Activated naive CD8-positive, alpha-beta T cell treated with anti-CD3 and anti-CD28 coated beads for 36 hours (primary cell): ENCODE measurements at regions not wholly inside any gene's neighbourhood (a gene's known extent, or its start where the extent isn't known, plus 50 kb on each side); places are given as distances from the start of the nearest gene placed in this dataset.

ENCODE experiments used
- DNase-seq: peaks from one replicate; pipeline ENCODE4 v3.0.0; 2021
- H3K27ac Mint-ChIP-seq: one replicate; pipeline ENCODE4 v1.8.0; 2022; ENCODE audit warnings: mild to moderate bottlenecking, moderate library complexity, mixed read lengths
- H3K27me3 Mint-ChIP-seq: one replicate; pipeline ENCODE4 v1.8.0; 2022; ENCODE audit warnings: mild to moderate bottlenecking, mixed read lengths
- H3K36me3 Mint-ChIP-seq: one replicate; pipeline ENCODE4 v1.8.0; 2021; ENCODE audit warnings: mild to moderate bottlenecking, mixed read lengths
- H3K4me1 Mint-ChIP-seq: one replicate; pipeline ENCODE4 v1.8.0; 2021; ENCODE audit warnings: mixed read lengths
- H3K4me3 Mint-ChIP-seq: one replicate; pipeline ENCODE4 v1.8.0; 2022; ENCODE audit warnings: mild to moderate bottlenecking, moderate library complexity, mixed read lengths
- H3K9me3 Mint-ChIP-seq: one replicate; pipeline ENCODE4 v1.8.0; 2022; ENCODE audit warnings: mixed read lengths

DNA sequence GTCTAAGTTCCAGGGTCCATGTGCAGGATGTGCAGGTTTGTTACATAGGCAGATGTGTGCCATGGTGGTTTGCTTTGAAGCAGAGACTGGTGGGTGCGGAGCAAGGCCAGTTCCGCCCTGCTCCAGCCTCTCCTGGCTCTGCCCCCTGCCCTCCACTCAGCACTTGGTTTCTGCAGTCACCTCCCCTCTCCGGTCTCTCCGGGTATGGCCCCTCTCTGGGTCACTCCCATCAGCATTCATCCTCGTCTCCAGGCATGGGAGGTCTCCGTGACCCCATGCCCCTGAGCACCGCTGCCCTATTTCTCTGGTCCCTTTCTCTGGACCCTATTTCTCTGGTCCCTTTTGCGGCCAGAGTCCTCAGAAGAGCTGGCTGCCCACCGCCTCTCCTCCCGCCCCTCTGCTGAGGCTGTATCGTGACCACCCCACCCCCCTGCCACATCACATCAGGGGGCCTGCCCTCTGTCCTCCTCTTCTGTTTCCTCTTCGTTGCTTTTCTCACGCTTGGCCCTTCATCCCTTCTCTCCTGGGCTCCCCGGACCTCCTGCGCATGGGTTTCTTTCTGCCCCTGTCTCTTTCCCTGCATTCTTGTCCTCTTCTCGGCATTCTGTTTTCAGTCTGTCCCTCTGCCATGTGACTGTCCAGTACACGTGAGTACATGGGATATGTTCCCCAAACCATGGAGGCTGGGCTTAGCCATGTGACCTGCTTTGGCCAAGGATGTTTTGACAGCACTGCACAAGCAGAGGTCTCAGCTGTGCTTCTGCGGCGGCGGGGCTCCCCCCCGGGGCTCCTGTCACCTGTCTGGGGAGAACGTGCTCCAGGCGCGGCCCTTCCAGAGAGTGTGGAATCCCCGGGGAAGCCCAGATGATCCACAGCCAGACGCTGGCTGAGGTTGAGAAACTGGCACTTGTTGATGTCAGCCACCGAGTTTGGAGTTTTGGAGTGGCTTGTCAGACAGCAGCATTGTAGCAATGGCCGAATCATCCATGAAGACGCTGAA is 54.4 kb upstream of the C1orf174 start:
- no peaks in the 10 kb centered on the region for H3K4me1 Mint-ChIP-seq
- H3K9me3 Mint-ChIP-seq = no peaks in the 10 kb centered on the region
- H3K27me3 Mint-ChIP-seq = peaks cover 42% of the 10 kb centered on the region
- H3K36me3 Mint-ChIP-seq = no peaks in the 10 kb centered on the region
- no peak overlapping the region for H3K27ac Mint-ChIP-seq
- DNase-seq = no peak
- H3K4me3 Mint-ChIP-seq = no peak overlapping the region

DNA sequence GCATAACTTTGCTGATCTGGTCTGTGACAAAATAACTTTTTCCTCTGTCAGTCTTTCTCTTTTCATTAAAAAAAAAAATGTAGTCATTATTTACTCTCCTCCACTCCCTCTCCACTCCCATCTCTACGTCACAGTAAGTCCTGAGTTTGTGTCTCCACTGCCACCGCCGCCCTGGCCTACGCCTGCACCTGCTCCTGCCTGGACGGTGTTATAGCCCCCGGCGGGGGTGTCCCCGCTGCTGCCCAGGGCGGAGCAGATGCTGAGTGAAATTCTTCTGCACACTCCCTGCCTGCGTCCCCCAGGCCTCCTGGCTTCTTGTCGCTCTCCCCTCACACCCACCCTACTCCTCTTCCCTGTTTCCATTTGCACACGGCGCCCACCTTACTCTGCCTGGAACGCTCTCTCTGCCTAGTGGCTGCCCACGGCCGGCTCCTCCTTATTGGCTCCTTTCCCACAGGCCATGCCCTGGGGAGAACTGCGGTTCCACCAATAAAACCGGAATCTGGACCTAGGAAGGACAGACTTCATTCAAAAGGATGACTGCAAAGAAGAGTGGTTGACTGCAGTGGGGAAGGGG is 55.2 kb upstream of the C1orf174 start:
- H3K27me3 Mint-ChIP-seq = peaks cover 38% of the 10 kb centered on the region

DNA sequence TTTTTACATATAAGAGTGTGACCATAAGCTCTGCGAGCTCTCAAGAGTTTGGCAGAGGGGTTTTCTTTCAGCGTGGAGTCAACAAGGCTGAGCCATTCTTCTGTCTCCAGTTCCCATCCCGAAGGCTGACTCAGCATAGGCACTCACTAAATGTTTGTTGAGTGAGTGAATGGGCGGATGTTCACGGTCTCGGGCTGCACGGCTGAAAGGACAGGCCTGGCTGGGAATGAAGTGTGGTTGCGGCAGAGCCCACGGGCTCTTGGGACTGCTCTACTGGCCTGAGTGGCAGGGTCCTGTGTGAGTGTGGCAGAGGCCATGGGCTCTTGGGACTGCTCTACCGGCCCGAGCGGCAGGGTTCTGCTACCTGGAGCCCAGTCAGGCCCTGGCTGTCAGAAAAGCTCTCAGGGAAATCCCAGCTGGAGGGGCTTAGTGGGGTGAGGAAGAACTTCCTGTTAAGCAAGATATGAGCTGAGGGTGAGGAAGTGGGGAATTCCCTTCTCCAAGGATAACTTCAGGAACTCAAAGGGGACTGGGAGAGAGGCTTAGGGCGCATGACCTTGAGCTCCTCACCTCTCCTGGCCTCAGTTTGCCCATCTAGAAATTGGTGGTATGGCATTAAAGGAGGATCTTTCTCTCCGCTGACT is 56.6 kb upstream of the C1orf174 start:
- Mint-ChIP-seq H3K36me3 (no peaks in the 10 kb centered on the region), H3K27me3 (peaks cover 28% of the 10 kb centered on the region), H3K27ac (no peak overlapping the region), H3K4me1 (no peaks in the 10 kb centered on the region), H3K9me3 (no peaks in the 10 kb centered on the region), H3K4me3 (no peak overlapping the region)
- DNase-seq = no peak

More for the DNA sequence above, 55.2 kb upstream of the C1orf174 start:
- Mint-ChIP-seq H3K27ac (no peak overlapping the region), H3K36me3 (no peaks in the 10 kb centered on the region), H3K9me3 (no peaks in the 10 kb centered on the region), H3K4me1 (no peaks in the 10 kb centered on the region), H3K4me3 (no peak overlapping the region)
- DNase-seq = no peak

DNA sequence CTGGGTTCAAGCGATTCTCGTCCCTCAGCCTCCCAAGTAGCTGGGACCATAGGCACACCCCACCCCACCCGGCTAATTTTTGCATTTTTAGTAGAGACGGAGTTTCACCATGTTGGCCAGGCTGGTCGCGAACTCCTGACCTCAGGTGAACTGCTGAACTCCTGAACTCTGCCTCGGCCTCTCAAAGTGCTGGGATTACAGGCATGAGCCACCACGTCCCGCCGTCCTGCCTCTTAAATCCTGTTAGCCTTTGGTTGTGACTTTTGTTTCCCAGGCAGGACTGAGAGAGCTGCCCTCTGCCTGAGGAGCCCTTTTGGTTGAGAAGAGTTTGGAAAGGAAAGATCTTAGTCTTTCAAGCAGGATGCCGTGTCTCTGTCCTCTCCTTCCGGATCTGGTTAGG is 59.3 kb upstream of the C1orf174 start:
- Mint-ChIP-seq H3K4me1 (no peaks in the 10 kb centered on the region), H3K27ac (no peak overlapping the region), H3K27me3 (peaks cover 12% of the 10 kb centered on the region), H3K9me3 (no peaks in the 10 kb centered on the region), H3K36me3 (no peaks in the 10 kb centered on the region), H3K4me3 (no peak overlapping the region)
- no peak for DNase-seq

DNA sequence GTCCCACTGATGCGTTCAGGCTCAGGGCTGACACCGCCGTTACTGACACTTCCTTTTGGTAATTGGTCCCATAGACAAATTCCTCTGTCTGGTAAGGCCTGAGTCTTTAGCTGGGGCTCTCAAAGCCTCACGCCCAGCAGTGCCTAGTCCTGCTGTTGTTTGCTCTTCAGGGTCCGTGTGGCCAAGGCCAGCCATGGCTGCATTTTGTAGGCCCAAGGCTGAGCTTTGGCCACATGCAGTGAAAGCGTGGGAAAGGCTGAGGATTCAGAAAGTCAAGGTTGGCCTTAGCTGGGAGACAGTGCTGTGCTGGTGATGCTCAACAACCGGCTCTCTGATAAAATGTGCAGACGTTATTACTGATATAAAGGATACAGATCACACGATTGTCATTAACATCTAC is 63.5 kb upstream of the C1orf174 start:
- Mint-ChIP-seq H3K27ac (no peak overlapping the region), H3K4me1 (no peaks in the 10 kb centered on the region), H3K27me3 (peaks cover 6% of the 10 kb centered on the region), H3K4me3 (no peak overlapping the region), H3K9me3 (no peaks in the 10 kb centered on the region), H3K36me3 (no peaks in the 10 kb centered on the region)
- DNase-seq = no peak

DNA sequence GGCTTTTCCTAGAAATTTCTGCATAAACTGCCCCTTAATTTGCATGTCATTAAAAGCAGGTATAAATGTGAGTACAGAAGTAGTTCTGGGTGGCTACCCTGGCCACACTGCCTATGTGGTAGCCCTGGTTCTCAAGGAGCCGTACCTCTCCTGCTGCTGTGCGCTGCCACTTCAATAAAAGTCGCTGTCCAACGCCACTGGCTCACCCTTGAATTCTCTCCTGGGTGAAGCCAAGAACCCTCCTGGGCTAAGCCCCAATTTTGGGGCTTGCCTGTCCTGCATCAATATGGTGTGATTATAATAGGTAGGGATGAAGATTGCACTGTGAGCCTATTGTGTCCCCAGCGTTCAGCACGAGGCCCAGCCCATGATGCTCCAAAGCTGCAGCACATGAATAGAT is 65.6 kb upstream of the C1orf174 start:
- Mint-ChIP-seq H3K4me1 (no peaks in the 10 kb centered on the region), H3K36me3 (no peaks in the 10 kb centered on the region)

DNA sequence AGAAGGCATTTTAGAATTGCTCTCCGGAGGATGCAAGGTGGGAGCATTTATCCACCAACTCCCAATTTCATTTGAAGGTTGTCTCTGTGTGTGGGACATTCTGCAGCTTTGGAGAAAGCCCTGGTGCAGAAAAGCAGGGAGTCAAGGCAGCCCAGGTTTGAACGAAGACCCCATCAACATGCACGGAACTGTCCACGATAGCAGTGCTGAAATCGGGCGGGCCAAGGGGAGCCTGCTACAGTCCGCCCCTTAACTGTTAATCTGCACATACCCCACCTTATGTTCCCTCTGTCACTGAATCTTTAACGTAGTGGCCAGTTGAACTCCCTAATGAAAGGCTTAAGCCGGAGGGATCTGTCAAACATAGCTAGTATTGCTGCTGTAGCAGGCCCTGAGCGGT is 68.8 kb upstream of the C1orf174 start:
- H3K36me3 Mint-ChIP-seq = no peaks in the 10 kb centered on the region
- no peak for DNase-seq
- no peaks in the 10 kb centered on the region for H3K4me1 Mint-ChIP-seq
- no peak overlapping the region for H3K27ac Mint-ChIP-seq
- no peaks in the 10 kb centered on the region for H3K9me3 Mint-ChIP-seq
- peaks cover 14% of the 10 kb centered on the region for H3K27me3 Mint-ChIP-seq
- no peak overlapping the region for H3K4me3 Mint-ChIP-seq

More for the DNA sequence above, 65.6 kb upstream of the C1orf174 start:
- DNase-seq = no peak
- no peaks in the 10 kb centered on the region for H3K9me3 Mint-ChIP-seq
- no peak overlapping the region for H3K27ac Mint-ChIP-seq
- H3K4me3 Mint-ChIP-seq = no peak overlapping the region
- H3K27me3 Mint-ChIP-seq = peaks cover 14% of the 10 kb centered on the region

DNA sequence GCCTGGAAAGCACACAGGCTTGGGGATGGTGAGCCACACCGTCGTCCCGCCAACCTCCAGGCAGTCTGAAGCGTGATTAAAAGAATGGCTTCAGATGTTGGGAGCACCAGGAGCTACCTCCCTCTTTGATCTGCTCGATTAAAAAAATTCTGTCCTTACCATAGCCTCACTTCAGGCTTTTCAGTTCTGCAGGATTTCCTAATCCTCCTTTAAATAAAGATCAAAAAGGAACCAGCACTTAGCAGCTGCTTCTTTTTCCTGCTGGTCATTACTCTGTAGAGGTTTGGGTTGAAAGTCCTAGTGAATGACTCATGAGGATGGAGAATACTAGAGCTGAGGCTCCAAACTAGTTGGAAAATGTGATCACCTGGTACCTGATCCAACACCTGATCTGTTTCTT is 71.9 kb upstream of the C1orf174 start:
- Mint-ChIP-seq H3K4me1 (no peaks in the 10 kb centered on the region), H3K4me3 (no peak overlapping the region), H3K9me3 (no peaks in the 10 kb centered on the region), H3K27ac (no peak overlapping the region), H3K27me3 (peaks cover 14% of the 10 kb centered on the region), H3K36me3 (no peaks in the 10 kb centered on the region)
- no peak for DNase-seq

DNA sequence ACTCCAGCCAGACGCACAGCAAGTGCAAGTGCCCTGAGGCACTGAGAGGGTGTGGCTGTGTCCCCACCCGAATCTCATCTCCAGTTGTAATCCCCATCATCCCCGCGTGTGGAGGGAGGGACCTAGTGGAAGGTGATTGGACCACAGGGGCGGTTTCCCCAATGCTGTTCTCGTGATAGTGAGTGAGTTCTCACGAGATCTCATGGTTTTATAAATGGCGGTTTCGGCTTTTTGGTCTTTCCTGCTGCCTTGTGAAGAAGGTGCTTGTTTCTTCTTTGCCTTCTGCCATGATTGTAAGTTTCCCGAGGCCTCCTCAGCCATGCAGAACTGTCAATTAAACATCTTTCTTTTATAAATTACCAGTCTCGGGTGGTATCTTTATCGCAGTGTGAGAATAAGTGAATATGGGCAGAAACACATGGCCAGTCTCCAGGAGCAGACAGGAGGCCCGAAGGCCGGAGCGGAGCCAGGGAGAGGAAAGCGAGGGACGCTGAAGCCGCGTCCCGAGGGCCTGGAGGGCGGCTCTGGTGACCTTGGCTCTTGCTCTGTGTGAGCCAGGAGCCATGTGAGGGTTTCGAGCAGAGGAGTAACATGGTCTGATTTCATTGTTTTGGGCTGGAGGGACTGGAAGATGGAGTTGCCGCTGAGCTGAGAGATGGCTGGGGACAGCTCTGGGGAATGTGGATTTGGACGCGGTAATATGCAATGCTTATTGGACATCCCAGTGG is 76.0 kb upstream of the C1orf174 start:
- DNase-seq = no peak
- Mint-ChIP-seq H3K27ac (no peak overlapping the region), H3K4me3 (no peak overlapping the region), H3K4me1 (no peaks in the 10 kb centered on the region), H3K36me3 (no peaks in the 10 kb centered on the region), H3K27me3 (no peaks in the 10 kb centered on the region), H3K9me3 (no peaks in the 10 kb centered on the region)

DNA sequence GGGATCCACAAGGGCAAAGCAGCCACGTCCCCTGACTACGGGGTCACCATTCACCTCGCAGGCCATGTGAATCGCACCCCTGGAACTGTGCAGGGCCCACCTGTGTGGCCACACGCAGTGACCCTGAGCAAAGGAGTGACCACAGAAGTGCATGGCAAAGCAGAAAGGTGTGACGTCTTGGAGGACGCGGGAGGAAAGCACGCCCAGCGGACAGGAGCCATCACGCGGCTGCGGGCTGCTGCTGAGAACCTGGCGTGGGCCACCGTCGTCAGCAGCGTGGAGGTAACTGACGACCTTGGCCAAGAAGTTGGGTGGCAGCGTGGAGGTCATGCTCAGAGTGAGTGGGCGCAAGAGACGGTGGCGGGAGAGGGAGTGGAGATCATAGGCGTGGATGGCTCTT is 76.7 kb upstream of the C1orf174 start:
- Mint-ChIP-seq H3K9me3 (no peaks in the 10 kb centered on the region), H3K4me1 (no peaks in the 10 kb centered on the region), H3K27ac (no peak overlapping the region), H3K27me3 (no peaks in the 10 kb centered on the region), H3K36me3 (no peaks in the 10 kb centered on the region), H3K4me3 (no peak overlapping the region)
- no peak for DNase-seq

DNA sequence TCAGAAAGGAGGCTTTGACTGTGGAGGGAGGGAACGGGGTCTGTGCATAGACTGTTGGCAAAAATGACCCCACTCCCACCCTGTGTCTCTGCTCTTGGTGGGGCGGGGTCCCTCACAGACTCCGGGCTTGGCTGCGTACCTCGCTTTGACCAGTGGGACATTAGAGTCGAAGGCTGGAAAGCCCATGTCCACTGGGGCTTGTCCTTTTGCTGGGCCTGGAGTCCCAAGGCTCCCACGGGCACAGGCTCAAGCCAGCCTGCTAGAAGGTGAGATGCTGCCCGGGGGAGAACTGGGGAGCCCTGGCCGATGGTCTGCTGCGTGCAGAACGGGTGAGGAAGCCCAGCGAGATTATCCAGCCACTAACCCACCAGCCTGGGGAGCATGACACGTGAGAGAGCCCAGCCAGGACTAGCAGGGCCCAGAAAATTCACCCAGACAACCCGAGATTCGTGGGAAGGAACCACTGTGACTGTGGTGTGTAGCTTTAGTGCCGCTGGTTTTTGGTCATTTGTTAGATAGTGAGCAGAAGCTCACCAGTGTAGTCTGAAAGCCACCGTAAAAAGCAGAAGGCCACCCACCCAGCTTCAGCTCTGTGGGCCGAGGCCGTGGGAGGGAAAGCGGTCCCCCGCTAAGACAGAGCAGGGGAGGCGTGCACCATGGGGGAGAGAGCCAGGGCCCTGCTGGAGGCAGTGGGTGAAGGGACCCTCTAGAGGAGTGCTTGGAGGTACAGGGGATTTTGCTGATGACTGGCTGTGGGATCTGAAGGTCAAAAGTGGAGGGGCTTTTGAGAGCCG is 78.3 kb upstream of the C1orf174 start:
- H3K27ac Mint-ChIP-seq = no peak overlapping the region
- DNase-seq = no peak
- no peaks in the 10 kb centered on the region for H3K9me3 Mint-ChIP-seq
- no peaks in the 10 kb centered on the region for H3K4me1 Mint-ChIP-seq
- peaks cover 5% of the 10 kb centered on the region for H3K27me3 Mint-ChIP-seq
- no peaks in the 10 kb centered on the region for H3K36me3 Mint-ChIP-seq
- H3K4me3 Mint-ChIP-seq = no peak overlapping the region

DNA sequence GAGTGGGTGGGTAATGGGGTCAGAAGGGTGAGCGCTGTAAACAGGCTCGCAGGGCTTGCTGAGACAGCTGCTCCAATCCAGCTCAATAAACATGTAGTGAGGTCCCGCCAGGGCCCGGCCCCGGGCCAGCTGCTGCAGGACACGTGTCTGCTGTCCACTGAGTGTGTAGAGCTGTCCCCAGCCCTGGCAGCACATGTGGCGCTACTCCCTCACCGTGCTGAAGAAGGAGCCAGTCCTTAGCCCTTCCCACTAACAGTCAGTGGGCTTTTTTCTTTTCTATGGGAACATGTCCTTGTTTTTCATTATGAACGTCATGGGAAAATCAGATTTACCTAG is 78.9 kb upstream of the C1orf174 start:
- Mint-ChIP-seq H3K4me1 (no peaks in the 10 kb centered on the region), H3K9me3 (no peaks in the 10 kb centered on the region), H3K36me3 (no peaks in the 10 kb centered on the region), H3K4me3 (no peak overlapping the region), H3K27ac (no peak overlapping the region), H3K27me3 (peaks cover 5% of the 10 kb centered on the region)
- DNase-seq = no peak

DNA sequence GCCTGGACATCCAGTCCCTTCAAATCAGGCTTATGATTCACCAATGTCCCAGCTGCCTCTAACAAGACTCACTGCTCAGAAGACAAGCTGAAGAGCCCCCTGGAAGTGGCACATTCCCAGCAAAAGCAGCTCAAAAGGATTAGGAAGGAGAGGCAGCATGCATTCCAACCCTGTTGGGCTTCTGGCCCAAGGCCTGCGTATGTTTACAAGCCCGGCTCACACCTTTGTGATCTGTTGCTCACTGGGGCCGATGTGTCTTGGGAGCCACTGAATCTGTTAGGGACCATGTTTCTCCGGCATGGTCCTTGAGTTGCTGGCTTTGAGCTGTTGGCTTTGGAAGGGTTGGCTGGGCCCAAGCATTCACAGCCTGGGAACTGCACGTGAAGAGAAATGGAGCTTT is 81.2 kb upstream of the C1orf174 start:
- H3K9me3 Mint-ChIP-seq = no peaks in the 10 kb centered on the region
- H3K27ac Mint-ChIP-seq = no peak overlapping the region
- no peaks in the 10 kb centered on the region for H3K4me1 Mint-ChIP-seq
- DNase-seq = no peak
- no peak overlapping the region for H3K4me3 Mint-ChIP-seq
- H3K27me3 Mint-ChIP-seq = peaks cover 5% of the 10 kb centered on the region
- no peaks in the 10 kb centered on the region for H3K36me3 Mint-ChIP-seq

DNA sequence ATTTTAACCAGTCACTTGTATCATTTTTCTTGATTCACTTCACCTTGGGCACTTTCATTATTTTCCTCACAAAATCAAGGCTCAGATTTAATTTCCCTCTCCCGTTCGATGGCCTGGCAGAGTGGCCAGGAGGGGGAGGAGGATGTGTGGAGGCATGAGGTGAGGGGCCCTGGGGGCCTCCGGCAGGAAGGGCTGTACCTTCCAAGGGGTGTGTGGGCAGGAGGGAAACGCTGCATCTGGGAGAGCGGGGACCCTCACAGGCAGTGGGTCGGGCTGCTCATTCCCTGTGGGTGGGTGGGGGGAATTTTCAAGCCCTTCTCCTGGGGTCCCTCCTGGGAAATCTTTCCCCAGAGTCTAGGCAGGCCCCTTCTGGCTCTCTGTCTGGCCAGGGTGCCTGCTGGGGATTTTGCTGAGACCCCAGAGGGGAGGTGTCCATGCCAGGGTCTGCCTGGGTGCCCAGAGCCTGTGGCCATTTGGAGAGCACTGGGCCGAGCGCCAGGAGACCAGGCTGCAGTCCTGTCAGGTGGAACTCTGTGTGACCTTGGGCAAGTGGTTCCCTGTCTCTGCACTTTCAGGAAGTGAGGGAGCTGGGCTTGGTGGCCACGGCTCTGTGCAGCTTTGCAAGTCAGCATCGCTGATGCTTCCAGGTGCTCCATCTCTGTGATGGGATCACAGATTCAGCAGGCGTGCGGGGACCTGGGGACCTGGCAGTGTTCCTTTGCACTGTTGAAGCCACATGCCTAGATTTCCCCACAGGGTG is 81.9 kb upstream of the C1orf174 start:
- Mint-ChIP-seq H3K36me3 (no peaks in the 10 kb centered on the region), H3K4me3 (no peak overlapping the region), H3K27ac (no peak overlapping the region), H3K27me3 (peaks cover 5% of the 10 kb centered on the region), H3K4me1 (no peaks in the 10 kb centered on the region), H3K9me3 (no peaks in the 10 kb centered on the region)
- no peak for DNase-seq
